Epithelial cell of esophagus (primary cell): ENCODE measurements at regions not wholly inside any gene's neighbourhood (a gene's known extent, or its start where the extent isn't known, plus 50 kb on each side); places are given as distances from the start of the nearest gene placed in this dataset.

Experiments
- DNase-seq: peaks from one replicate; pipeline ENCODE4 v3.0.0; 2010; ENCODE audit warnings: low read depth
- H3K4me3 ChIP-seq: 2 replicates; pipeline ENCODE4 v1.5.1; 2011; ENCODE audit warnings: mild to moderate bottlenecking, low read length, control low read depth
- CTCF ChIP-seq: IDR thresholded peaks from 2 replicates; pipeline ENCODE4 v1.5.1; 2011; ENCODE audit warnings: low read depth, mild to moderate bottlenecking, low read length, control low read depth, inconsistent platforms; ENCODE audit not compliant: insufficient read depth; ENCODE audit errors: missing control alignments

- DNase-seq = no peak
- TF ChIP-seq CTCF = no peak
- H3K4me3 ChIP-seq = no peak overlapping the region
These were observed 772.3 kb downstream of the FAT4 start for GRCh38 chr4:126087101-126087500.

- no peak for DNase-seq
- no peak overlapping the region for H3K4me3 ChIP-seq
- no peak for TF ChIP-seq CTCF
These were observed 782.5 kb downstream of the FAT4 start for GRCh38 chr4:126097155-126097799.

- no peak overlapping the region for H3K4me3 ChIP-seq
- DNase-seq = peak; percentile 2
- TF ChIP-seq CTCF = peak; percentile 37
These were observed 791.9 kb downstream of the FAT4 start for GRCh38 chr4:126106658-126107057.

- no peak for TF ChIP-seq CTCF
- no peak for DNase-seq
- no peak overlapping the region for H3K4me3 ChIP-seq
These were observed 795.1 kb downstream of the FAT4 start for GRCh38 chr4:126109836-126110235.

GRCh38 chr4:126113058-126113457 lies 798.3 kb downstream of the FAT4 start:
- no peak for TF ChIP-seq CTCF
- H3K4me3 ChIP-seq = no peak overlapping the region
- DNase-seq = no peak

GRCh38 chr4:126123611-126124325 lies 809.0 kb downstream of the FAT4 start:
- DNase-seq = no peak
- no peak for TF ChIP-seq CTCF
- no peak overlapping the region for H3K4me3 ChIP-seq

GRCh38 chr4:126124818-126125217 lies 810.1 kb downstream of the FAT4 start:
- no peak for TF ChIP-seq CTCF
- DNase-seq = peak; percentile 0
- no peak overlapping the region for H3K4me3 ChIP-seq
